Effector CD4-positive, alpha-beta T cell (primary cell): ENCODE measurements at regions not wholly inside any gene's neighbourhood (a gene's known extent, or its start where the extent isn't known, plus 50 kb on each side); places are given as distances from the start of the nearest gene placed in this dataset.
"Not testable (repeated sequence)": the region's sequence is repeated elsewhere in the genome, so short reads cannot be mapped to it uniquely, and the experiment has no call there.

ENCODE experiments used
- DNase-seq: peaks from one replicate; pipeline ENCODE4 v3.0.0-alpha.2; 2020

GRCh38 chr5:38148021-38148625 is 110.2 kb upstream of the EGFLAM start:
- DNase-seq = no peak

DNA sequence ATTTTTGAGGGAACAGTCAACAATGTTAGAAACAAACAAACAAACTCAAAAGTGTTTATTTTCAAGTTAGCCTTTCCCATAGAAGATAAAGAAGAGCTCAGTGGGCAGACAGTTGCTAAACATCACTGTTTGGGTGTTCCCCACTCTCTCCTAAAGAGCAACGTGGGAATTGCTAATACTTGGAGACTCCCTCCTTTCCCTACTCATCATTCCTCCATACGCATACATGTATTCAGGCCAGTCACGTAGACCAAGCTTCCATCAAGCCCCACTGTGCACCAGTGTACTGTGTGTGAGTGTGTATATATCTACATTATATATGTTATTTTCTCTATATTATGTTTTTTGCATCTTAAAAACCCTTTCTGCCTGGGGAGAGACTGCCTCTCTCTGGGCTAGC is 115.0 kb upstream of the EGFLAM start:
- DNase-seq = no peak

- DNase-seq = no peak
Measured at GRCh38 chr5:38141665-38142064, 116.7 kb upstream of the EGFLAM start.

- DNase-seq = no peak
Measured at GRCh38 chr5:38138574-38138973, 119.8 kb upstream of the EGFLAM start.

- DNase-seq = no peak
Measured at GRCh38 chr5:38135486-38136039, 122.8 kb upstream of the EGFLAM start.

DNA sequence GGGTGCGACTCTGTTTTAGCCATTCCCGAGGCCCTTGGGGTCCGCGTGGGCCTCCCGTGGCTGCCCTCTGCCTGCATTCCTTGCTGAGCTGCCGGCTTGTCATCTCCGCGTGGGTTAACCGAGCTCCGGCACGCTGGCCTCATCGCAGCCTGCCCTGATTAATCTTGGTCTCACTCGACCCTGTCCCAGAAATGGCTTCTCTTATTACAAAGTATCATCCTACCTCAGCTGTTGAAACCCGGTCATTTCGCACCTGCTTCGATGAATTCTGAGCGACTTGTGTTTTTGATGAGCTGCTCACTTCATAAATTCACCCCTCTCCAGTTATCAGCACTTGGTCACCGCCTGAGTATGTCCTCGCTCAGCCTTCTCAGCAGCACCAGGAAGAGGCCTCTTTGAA is 123.5 kb upstream of the EGFLAM start:
- no peak for DNase-seq

DNA sequence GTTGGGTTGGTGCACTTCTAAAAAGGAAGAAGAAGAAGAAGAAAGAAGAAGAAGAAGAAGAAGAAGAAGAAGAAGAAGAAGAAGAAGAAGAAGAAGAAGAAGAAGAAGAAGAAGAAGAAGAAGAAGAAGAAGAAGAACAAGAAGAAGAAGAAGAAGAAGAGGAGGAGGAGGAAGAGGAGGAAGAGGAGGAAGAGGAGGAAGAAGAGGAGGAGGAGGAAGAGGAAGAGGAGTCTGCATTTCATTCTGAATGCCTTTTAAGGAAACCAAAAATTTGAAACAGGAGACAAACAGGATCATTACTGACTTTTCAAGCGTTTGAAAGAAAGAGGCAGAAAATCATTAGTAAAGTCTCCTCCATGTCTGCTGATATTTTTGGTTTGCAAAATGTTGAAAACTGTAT is 124.1 kb upstream of the EGFLAM start:
- not testable (repeated sequence) for DNase-seq

DNA sequence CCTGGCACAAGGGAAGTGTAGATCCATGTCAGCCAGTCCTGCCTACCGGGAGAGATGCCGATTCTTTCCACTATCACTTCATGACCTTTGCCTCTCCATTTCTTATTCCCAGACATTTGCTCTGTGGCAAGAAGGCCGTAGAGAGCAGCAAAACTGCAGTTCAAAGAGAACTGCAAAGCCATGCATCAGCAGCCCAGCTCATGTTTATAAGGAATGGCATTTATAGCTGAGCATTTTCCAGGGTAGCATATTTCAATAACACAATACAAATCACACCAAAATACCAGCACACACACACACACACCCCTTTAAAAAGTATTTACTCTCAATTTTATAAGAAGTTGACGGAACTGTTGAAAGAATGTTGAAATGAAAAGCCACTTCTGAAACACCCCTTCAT is 126.7 kb upstream of the EGFLAM start:
- no peak for DNase-seq

DNA sequence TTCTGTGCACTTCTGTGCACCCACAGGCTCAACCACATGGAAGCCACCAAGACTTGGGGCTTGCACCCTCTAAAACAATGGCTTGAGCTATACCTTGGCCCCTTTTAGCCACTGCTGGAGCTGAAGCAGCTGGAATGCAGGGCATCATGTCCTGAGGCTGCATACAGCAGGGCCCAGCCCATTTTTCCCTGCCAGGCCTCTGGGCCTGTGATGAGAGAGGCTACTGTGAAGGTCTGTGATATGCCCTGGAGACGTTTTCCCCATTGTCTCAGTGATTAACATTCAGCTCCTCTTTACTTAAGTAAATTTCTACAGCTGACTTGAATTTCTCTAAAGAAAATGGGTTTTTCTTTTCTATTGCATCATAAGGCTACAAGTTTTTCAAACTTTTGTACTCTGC is 134.0 kb upstream of the EGFLAM start:
- DNase-seq = no peak

DNA sequence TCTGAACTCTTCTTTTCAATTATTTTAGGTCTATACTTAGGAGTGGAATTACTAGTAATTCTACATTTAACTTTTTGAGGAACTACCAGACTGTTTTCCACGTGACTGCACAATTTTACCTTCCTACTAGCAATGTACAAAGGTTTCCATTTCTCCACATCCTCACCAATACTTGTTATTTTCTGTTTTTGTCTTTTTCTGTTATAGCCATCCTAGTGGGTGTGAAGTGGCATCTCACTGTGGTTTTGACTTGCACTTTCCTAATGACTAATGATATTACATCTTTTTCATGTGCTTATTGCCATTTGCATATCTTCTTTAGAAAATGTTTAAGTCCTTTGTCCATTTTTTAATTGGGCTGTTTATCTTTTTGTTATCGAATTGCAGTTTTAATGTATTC is 136.9 kb upstream of the EGFLAM start:
- DNase-seq = no peak

- no peak for DNase-seq
Measured at GRCh38 chr5:38119836-38120235, 138.5 kb upstream of the EGFLAM start.

GRCh38 chr5:38117784-38118479 is 140.4 kb upstream of the EGFLAM start:
- DNase-seq = no peak

- no peak for DNase-seq
Measured at GRCh38 chr5:38115318-38115827, 143.0 kb upstream of the EGFLAM start.

DNA sequence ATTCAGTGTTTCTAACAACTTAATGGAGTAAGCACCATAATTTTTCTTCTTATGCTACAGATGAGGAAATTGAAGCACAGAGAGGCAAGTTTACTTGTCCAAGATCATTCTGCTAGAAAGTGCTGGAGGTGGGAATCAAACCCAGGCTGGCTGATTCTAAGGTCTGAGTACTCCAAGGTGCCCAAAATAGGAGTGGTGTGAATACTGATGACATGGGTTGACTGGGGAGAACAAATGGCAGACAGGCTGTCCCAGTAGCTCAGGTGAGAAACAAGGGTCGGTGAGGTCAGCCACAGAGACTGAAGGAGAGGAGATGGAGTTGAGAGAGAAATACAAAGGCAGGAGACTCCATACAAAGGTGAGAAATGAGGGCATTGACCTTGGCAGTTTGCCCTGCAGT is 144.5 kb upstream of the EGFLAM start:
- no peak for DNase-seq

GRCh38 chr5:38113456-38113855 is 144.9 kb upstream of the EGFLAM start:
- no peak for DNase-seq

DNA sequence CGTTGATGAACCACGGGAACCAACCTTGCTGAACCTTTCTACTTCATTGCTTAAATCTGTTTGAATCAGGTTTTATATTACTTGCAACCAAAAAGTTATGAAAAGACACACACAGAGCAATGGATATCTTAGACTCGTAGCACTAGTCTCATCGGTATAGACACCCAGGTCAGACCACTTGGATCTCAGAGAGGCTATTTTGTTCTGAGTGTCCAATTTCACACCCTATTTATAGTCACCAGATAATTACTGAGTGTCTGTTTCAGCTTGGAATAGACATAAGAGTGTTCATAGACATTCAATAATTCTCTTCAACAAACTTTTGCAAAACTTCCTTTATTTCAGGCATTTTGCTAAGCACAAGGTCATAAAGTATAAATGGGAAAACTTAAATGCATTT is 145.4 kb upstream of the EGFLAM start:
- DNase-seq = no peak

DNA sequence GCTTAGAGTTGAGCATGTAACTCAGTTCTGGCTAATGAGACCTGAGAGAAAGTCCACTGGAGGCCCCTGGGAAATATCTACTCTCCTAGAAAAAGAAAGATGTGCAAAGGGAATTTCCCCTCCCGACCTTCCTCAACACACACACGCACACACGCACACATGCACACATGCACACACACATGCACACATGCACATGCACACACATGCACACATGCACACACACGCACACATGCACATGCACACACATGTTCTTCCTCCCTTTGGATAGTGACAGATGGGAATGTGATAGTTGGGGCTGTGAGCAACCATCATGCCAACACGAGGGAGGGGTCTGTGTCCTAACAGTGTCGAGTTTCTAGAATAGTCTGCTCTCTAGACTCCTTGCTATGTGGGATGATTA is 148.2 kb upstream of the EGFLAM start:
- no peak for DNase-seq

GRCh38 chr5:38107096-38107495 is 151.3 kb upstream of the EGFLAM start:
- no peak for DNase-seq

- DNase-seq = no peak
Measured at GRCh38 chr5:38105801-38106200, 152.6 kb upstream of the EGFLAM start.

- DNase-seq = no peak
Measured at GRCh38 chr5:38105231-38105570, 153.2 kb upstream of the EGFLAM start.

DNA sequence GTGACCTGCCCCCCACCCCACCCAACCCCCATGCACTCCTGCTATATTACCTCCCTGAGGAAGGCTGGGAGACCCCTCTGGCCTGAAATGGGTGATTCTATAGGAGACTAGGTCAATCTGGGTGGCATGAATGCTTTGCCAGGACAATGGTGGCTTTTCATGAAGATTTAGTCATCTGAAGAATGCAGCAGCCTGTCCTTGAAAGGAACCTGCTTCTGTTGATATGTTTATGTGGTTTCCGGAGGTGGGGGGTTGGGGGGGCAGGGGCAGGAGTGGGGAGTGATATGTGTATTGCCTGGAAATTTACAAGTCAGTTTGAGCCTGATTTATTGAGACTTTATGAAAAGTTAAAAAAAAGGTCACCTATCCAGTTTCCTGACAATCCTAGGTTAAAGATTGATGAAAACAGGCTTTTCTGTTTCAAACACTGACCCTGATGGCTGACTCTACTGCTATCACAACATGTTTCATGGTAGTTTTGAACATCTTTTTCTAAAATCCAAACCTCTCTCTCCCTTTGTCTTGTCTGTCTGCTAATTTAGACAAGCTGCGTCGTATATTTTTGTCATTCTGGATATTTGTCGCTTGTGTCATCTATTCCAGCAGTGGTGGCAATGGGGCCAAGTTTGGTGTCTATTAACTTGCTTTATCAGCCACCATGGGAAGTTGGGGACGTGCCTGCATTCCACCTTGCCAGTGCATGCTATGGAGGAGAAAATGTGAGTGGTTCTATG is 153.7 kb upstream of the EGFLAM start:
- no peak for DNase-seq

DNA sequence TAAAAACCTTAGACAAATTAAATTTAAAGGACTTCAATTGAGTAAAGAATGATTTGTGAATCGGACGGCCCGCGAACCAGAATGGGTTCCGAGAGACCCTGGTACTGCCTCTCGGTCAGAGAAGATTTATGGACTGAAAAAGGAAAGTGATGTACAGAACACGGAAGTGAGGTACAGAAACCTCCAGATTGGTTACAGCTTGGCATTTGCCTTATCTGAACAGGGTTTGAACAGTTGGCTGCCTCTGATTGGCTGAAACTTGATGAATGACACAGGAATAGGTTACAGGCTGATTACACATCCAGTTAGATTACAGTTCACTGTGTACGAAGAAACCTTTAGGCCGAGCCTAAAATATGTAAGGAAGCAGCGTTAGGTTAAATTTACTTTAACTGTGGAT is 156.5 kb upstream of the EGFLAM start:
- DNase-seq = no peak

DNA sequence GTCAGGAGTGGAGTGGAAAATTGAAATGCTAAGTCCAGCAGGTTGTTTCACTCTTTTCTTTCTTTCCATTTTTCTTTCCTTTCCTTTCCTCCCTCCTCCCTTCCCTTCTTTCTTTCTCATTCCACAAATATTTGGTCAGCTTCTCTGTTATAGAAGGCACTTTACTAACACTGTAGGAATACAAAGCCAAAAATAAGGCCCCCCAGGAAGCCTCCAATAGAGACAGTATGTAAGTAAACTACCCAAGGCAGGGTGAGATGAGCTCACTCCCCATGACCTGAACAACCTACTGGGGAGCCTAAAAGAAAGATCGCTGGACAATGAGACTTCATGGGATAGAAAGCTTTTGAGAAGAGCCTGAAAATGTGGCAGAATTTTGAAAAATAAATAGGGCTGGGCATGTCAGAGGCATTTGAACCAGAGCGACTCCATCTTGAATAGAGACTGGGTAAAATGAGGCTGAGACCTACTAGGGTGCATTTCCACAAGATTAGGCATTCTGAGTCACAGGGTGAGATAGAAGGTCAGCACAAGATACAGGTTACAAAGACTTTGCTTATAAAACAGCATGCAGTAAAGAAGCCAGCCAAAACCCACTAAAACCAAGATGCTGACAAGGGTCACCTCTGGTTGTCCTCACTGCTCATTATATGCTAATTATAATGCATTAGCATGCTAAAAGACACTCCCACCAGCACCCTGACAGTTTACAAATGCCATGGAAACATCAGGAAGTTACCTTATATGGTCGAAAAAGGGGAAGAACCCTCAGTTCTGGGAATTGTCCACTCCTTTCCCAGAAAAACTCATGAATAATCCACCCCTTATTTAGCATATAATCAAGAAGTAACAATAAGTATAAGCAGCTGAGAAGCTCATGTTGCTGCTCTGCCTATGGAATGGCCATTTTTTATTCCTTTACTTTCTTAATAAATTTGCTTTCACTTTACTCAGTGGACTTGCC is 158.9 kb upstream of the EGFLAM start:
- no peak for DNase-seq
